ENCODE measurements at regions not wholly inside any gene's neighbourhood (a gene's known extent, or its start where the extent isn't known, plus 50 kb on each side); places are given as distances from the start of the nearest gene placed in this dataset.

GRCh38 chr12:23368590-23368989 lies 580.9 kb downstream of the SOX5 start:
- Histone ChIP-seq H3K18ac (ENCODE audit: low read depth, low read length) (no peak overlapping the region), H4K91ac (ENCODE audit: insufficient read depth, low read depth, low read length) (no peak overlapping the region), H4K8ac (ENCODE audit: low read depth in 2 of 2, low read length in 2 of 2) (no peak overlapping the region), H3K79me1 (ENCODE audit: low read depth in 1 of 2, low read length in 2 of 2) (no peaks in the 10 kb centered on the region), H4K5ac (ENCODE audit: low read depth, low read length) (no peak overlapping the region), H3K27me3 (ENCODE audit: control insufficient read depth, insufficient read depth, low read length) (no peaks in the 10 kb centered on the region), H3K9me3 (ENCODE audit: control insufficient read depth, insufficient read depth, low read length) (no peaks in the 10 kb centered on the region), H3K9me1 (ENCODE audit: insufficient read depth, low read length) (no peaks in the 10 kb centered on the region), H2BK5ac (ENCODE audit: low read depth, low read length, poor library complexity, severe bottlenecking) (no peak overlapping the region), H2BK20ac (ENCODE audit: low read depth, low read length) (no peak overlapping the region), H3K4ac (ENCODE audit: low read depth, low read length) (no peak overlapping the region), H4K20me1 (ENCODE audit: insufficient read depth, low read length) (no peaks in the 10 kb centered on the region), H3K23ac (ENCODE audit: low read depth, low read length) (no peak overlapping the region), H2BK120ac (ENCODE audit: low read depth, low read length) (no peak overlapping the region), H3K27ac (ENCODE audit: insufficient read depth, low read length) (no peak overlapping the region), H2BK15ac (ENCODE audit: low read depth, low read length) (no peak overlapping the region), H3K4me2 (ENCODE audit: low read depth, low read length) (no peak overlapping the region), H3K36me3 (ENCODE audit: control insufficient read depth, insufficient read depth, low read length) (no peaks in the 10 kb centered on the region), H3K9ac (ENCODE audit: low read depth, low read length) (no peak overlapping the region), H2AFZ (replicated peaks; ENCODE audit: low read length, poor library complexity) (no peak overlapping the region), H3K56ac (ENCODE audit: extremely low read depth, insufficient read depth, low read length) (no peak overlapping the region), H2AK9ac (replicated peaks; ENCODE audit: low read depth, low read length, poor library complexity) (no peak overlapping the region), H3K4me3 (ENCODE audit: insufficient read depth, low read depth, low read length) (no peak overlapping the region), H3K4me1 (ENCODE audit: control insufficient read depth, insufficient read depth, low read length) (no peaks in the 10 kb centered on the region), H2AK5ac (ENCODE audit: low read depth, low read length) (no peak overlapping the region), H3K14ac (replicated peaks; ENCODE audit: low read depth, low read length) (no peak overlapping the region)
- no TSS peak for BruUV-seq (replicated peaks)
- dilution Hi-C loops (cut with HindIII; ENCODE audit: low sequenced_read_pairs, unreplicated experiment), result no loop called here
- intact Hi-C loops (cut with micrococcal nuclease), result no loop called here
- TF ChIP-seq CEBPB (IDR thresholded peaks at IDR 0.05; ENCODE audit: low read depth, low read length), result no peak
- TF ChIP-seq FOS (IDR thresholded peaks at IDR 0.05; ENCODE audit: low read depth, low read length), result no peak
- ChIA-PET POLR2A (ENCODE audit: unreplicated experiment) (no interaction called here), CTCF (no interaction called here)
- no peak for ATAC-seq (ENCODE audit: low read depth)
- DNase-seq, result no peak
- in situ Hi-C loops (cut with MboI; ENCODE audit: low sequenced_read_pairs), result no loop called here
- no CpG with 5 or more reads among the region's 1 CpG for WGBS, 2 experiments (ENCODE audit: extremely low coverage in 2 of 2, insufficient read length in 1 of 2)
